ENCODE measurements at regions not wholly inside any gene's neighbourhood (a gene's known extent, or its start where the extent isn't known, plus 50 kb on each side); places are given as distances from the start of the nearest gene placed in this dataset.

GRCh38 chr13:107852072-107852471 is 363.3 kb downstream of the LIG4 start:
- Histone ChIP-seq H3K27me3 (ENCODE audit: control insufficient read depth in 1 of 2, insufficient read depth in 2 of 2, low read length in 2 of 2) (no peaks in the 10 kb centered on the region), H3K9ac (ENCODE audit: low read depth in 1 of 2, low read length in 2 of 2) (no peak overlapping the region), H3K9me3 (ENCODE audit: control insufficient read depth in 1 of 2, low read length in 2 of 2) (no peaks in the 10 kb centered on the region), H3K4me3 (ENCODE audit: low read depth in 1 of 2, low read length in 2 of 2) (no peak overlapping the region), H3K4me1 (ENCODE audit: control insufficient read depth in 1 of 2, insufficient read depth in 2 of 2, low read length in 2 of 2) (no peaks in the 10 kb centered on the region), H3K36me3 (ENCODE audit: control insufficient read depth in 1 of 2, insufficient read depth in 2 of 2, low read length in 2 of 2) (no peaks in the 10 kb centered on the region), H3K27ac (ENCODE audit: low read depth, low read length) (no peak overlapping the region)

- H3K4me1 ChIP-seq (ENCODE audit: control insufficient read depth in 1 of 2, insufficient read depth in 2 of 2, low read length in 2 of 2): no peaks in the 10 kb centered on the region
- H3K27me3 ChIP-seq (ENCODE audit: control insufficient read depth in 1 of 2, insufficient read depth in 2 of 2, low read length in 2 of 2): no peaks in the 10 kb centered on the region
- no peaks in the 10 kb centered on the region for H3K36me3 ChIP-seq (ENCODE audit: control insufficient read depth in 1 of 2, insufficient read depth in 2 of 2, low read length in 2 of 2)
- no peak overlapping the region for H3K4me3 ChIP-seq (ENCODE audit: low read depth in 1 of 2, low read length in 2 of 2)
- no peak overlapping the region for H3K27ac ChIP-seq (ENCODE audit: low read depth, low read length)
- no peaks in the 10 kb centered on the region for H3K9me3 ChIP-seq (ENCODE audit: control insufficient read depth in 1 of 2, low read length in 2 of 2)
- H3K9ac ChIP-seq (ENCODE audit: low read depth in 1 of 2, low read length in 2 of 2): no peak overlapping the region
Observed at GRCh38 chr13:107851670-107852069, 363.7 kb downstream of the LIG4 start.

- no peaks in the 10 kb centered on the region for H3K36me3 ChIP-seq (ENCODE audit: control insufficient read depth in 1 of 2, insufficient read depth in 2 of 2, low read length in 2 of 2)
- no peaks in the 10 kb centered on the region for H3K27me3 ChIP-seq (ENCODE audit: control insufficient read depth in 1 of 2, insufficient read depth in 2 of 2, low read length in 2 of 2)
- H3K4me1 ChIP-seq (ENCODE audit: control insufficient read depth in 1 of 2, insufficient read depth in 2 of 2, low read length in 2 of 2): no peaks in the 10 kb centered on the region
- no peaks in the 10 kb centered on the region for H3K9me3 ChIP-seq (ENCODE audit: control insufficient read depth in 1 of 2, low read length in 2 of 2)
- no peak overlapping the region for H3K4me3 ChIP-seq (ENCODE audit: low read depth in 1 of 2, low read length in 2 of 2)
- no peak overlapping the region for H3K27ac ChIP-seq (ENCODE audit: low read depth, low read length)
- H3K9ac ChIP-seq (ENCODE audit: low read depth in 1 of 2, low read length in 2 of 2): no peak overlapping the region
Observed at GRCh38 chr13:107847406-107847805, 367.9 kb downstream of the LIG4 start.

- H3K9me3 ChIP-seq (ENCODE audit: control insufficient read depth in 1 of 2, low read length in 2 of 2): no peaks in the 10 kb centered on the region
- H3K27me3 ChIP-seq (ENCODE audit: control insufficient read depth in 1 of 2, insufficient read depth in 2 of 2, low read length in 2 of 2): no peaks in the 10 kb centered on the region
- no peaks in the 10 kb centered on the region for H3K4me1 ChIP-seq (ENCODE audit: control insufficient read depth in 1 of 2, insufficient read depth in 2 of 2, low read length in 2 of 2)
- no peak overlapping the region for H3K4me3 ChIP-seq (ENCODE audit: low read depth in 1 of 2, low read length in 2 of 2)
- no peak overlapping the region for H3K27ac ChIP-seq (ENCODE audit: low read depth, low read length)
- H3K36me3 ChIP-seq (ENCODE audit: control insufficient read depth in 1 of 2, insufficient read depth in 2 of 2, low read length in 2 of 2): no peaks in the 10 kb centered on the region
- no peak overlapping the region for H3K9ac ChIP-seq (ENCODE audit: low read depth in 1 of 2, low read length in 2 of 2)
Observed at GRCh38 chr13:107846642-107847041, 368.7 kb downstream of the LIG4 start.

GRCh38 chr13:107845911-107846310 is 369.4 kb downstream of the LIG4 start:
- H3K27ac ChIP-seq (ENCODE audit: low read depth, low read length): no peak overlapping the region
- no peaks in the 10 kb centered on the region for H3K9me3 ChIP-seq (ENCODE audit: control insufficient read depth in 1 of 2, low read length in 2 of 2)
- no peak overlapping the region for H3K4me3 ChIP-seq (ENCODE audit: low read depth in 1 of 2, low read length in 2 of 2)
- H3K36me3 ChIP-seq (ENCODE audit: control insufficient read depth in 1 of 2, insufficient read depth in 2 of 2, low read length in 2 of 2): no peaks in the 10 kb centered on the region
- H3K4me1 ChIP-seq (ENCODE audit: control insufficient read depth in 1 of 2, insufficient read depth in 2 of 2, low read length in 2 of 2): no peaks in the 10 kb centered on the region
- no peak overlapping the region for H3K9ac ChIP-seq (ENCODE audit: low read depth in 1 of 2, low read length in 2 of 2)
- H3K27me3 ChIP-seq (ENCODE audit: control insufficient read depth in 1 of 2, insufficient read depth in 2 of 2, low read length in 2 of 2): no peaks in the 10 kb centered on the region

GRCh38 chr13:107843681-107844080 is 371.7 kb downstream of the LIG4 start:
- H3K9ac ChIP-seq (ENCODE audit: low read depth in 1 of 2, low read length in 2 of 2): no peak overlapping the region
- H3K9me3 ChIP-seq (ENCODE audit: control insufficient read depth in 1 of 2, low read length in 2 of 2): no peaks in the 10 kb centered on the region
- no peak overlapping the region for H3K27ac ChIP-seq (ENCODE audit: low read depth, low read length)

GRCh38 chr13:107843281-107843680 is 372.1 kb downstream of the LIG4 start:
- no peak overlapping the region for H3K27ac ChIP-seq (ENCODE audit: low read depth, low read length)
- H3K9ac ChIP-seq (ENCODE audit: low read depth in 1 of 2, low read length in 2 of 2): no peak overlapping the region
- H3K4me1 ChIP-seq (ENCODE audit: control insufficient read depth in 1 of 2, insufficient read depth in 2 of 2, low read length in 2 of 2): no peaks in the 10 kb centered on the region
- no peak overlapping the region for H3K4me3 ChIP-seq (ENCODE audit: low read depth in 1 of 2, low read length in 2 of 2)
- H3K9me3 ChIP-seq (ENCODE audit: control insufficient read depth in 1 of 2, low read length in 2 of 2): no peaks in the 10 kb centered on the region
- no peaks in the 10 kb centered on the region for H3K36me3 ChIP-seq (ENCODE audit: control insufficient read depth in 1 of 2, insufficient read depth in 2 of 2, low read length in 2 of 2)
- no peaks in the 10 kb centered on the region for H3K27me3 ChIP-seq (ENCODE audit: control insufficient read depth in 1 of 2, insufficient read depth in 2 of 2, low read length in 2 of 2)

More at GRCh38 chr13:107843681-107844080, 371.7 kb downstream of the LIG4 start:
- Histone ChIP-seq H3K27me3 (ENCODE audit: control insufficient read depth in 1 of 2, insufficient read depth in 2 of 2, low read length in 2 of 2) (no peaks in the 10 kb centered on the region), H3K4me1 (ENCODE audit: control insufficient read depth in 1 of 2, insufficient read depth in 2 of 2, low read length in 2 of 2) (no peaks in the 10 kb centered on the region), H3K4me3 (ENCODE audit: low read depth in 1 of 2, low read length in 2 of 2) (no peak overlapping the region), H3K36me3 (ENCODE audit: control insufficient read depth in 1 of 2, insufficient read depth in 2 of 2, low read length in 2 of 2) (no peaks in the 10 kb centered on the region)

DNA sequence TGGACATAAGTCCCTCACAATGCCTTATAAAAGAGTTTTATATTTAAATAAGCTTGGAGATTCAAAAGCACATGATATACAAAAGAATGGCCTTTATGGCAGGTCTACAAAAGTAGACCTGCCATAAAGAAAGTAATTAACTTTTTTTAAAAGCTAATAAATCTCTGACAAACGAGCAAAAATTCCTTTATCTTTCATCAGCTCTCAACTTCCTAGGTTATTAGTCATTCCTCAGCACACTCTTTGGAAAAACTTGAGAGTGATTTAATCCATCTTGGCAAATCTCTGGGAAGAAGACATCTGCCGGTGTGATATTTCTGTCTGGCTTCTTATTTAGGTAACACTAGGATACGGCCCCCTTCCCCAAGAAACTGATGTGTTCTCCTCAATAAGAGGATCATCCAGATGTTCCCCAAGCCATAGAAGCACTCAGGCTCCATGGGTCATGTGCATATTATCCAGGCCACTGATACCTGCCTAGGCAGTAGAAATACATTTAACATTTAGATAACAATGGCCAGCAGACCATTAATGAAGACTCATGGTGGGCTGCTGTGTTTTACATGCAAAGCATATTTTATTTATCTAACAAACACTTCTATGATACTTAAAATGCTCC is 372.7 kb downstream of the LIG4 start:
- no peak overlapping the region for H3K27ac ChIP-seq (ENCODE audit: low read depth, low read length)
- no peaks in the 10 kb centered on the region for H3K36me3 ChIP-seq (ENCODE audit: control insufficient read depth in 1 of 2, insufficient read depth in 2 of 2, low read length in 2 of 2)
- H3K4me1 ChIP-seq (ENCODE audit: control insufficient read depth in 1 of 2, insufficient read depth in 2 of 2, low read length in 2 of 2): no peaks in the 10 kb centered on the region
- H3K4me3 ChIP-seq (ENCODE audit: low read depth in 1 of 2, low read length in 2 of 2): no peak overlapping the region
- no peaks in the 10 kb centered on the region for H3K9me3 ChIP-seq (ENCODE audit: control insufficient read depth in 1 of 2, low read length in 2 of 2)
- no peaks in the 10 kb centered on the region for H3K27me3 ChIP-seq (ENCODE audit: control insufficient read depth in 1 of 2, insufficient read depth in 2 of 2, low read length in 2 of 2)
- no peak overlapping the region for H3K9ac ChIP-seq (ENCODE audit: low read depth in 1 of 2, low read length in 2 of 2)

GRCh38 chr13:107838588-107839161 is 376.7 kb downstream of the LIG4 start:
- Histone ChIP-seq H3K9me3 (ENCODE audit: control insufficient read depth in 1 of 2, low read length in 2 of 2) (no peaks in the 10 kb centered on the region), H3K9ac (ENCODE audit: low read depth in 1 of 2, low read length in 2 of 2) (no peak overlapping the region), H3K4me1 (ENCODE audit: control insufficient read depth in 1 of 2, insufficient read depth in 2 of 2, low read length in 2 of 2) (no peaks in the 10 kb centered on the region), H3K27me3 (ENCODE audit: control insufficient read depth in 1 of 2, insufficient read depth in 2 of 2, low read length in 2 of 2) (no peaks in the 10 kb centered on the region), H3K36me3 (ENCODE audit: control insufficient read depth in 1 of 2, insufficient read depth in 2 of 2, low read length in 2 of 2) (no peaks in the 10 kb centered on the region), H3K27ac (ENCODE audit: low read depth, low read length) (no peak overlapping the region), H3K4me3 (ENCODE audit: low read depth in 1 of 2, low read length in 2 of 2) (no peak overlapping the region)

GRCh38 chr13:107836685-107837084 is 378.7 kb downstream of the LIG4 start:
- Histone ChIP-seq H3K4me1 (ENCODE audit: control insufficient read depth in 1 of 2, insufficient read depth in 2 of 2, low read length in 2 of 2) (no peaks in the 10 kb centered on the region), H3K27me3 (ENCODE audit: control insufficient read depth in 1 of 2, insufficient read depth in 2 of 2, low read length in 2 of 2) (no peaks in the 10 kb centered on the region), H3K27ac (ENCODE audit: low read depth, low read length) (no peak overlapping the region), H3K36me3 (ENCODE audit: control insufficient read depth in 1 of 2, insufficient read depth in 2 of 2, low read length in 2 of 2) (no peaks in the 10 kb centered on the region), H3K4me3 (ENCODE audit: low read depth in 1 of 2, low read length in 2 of 2) (no peak overlapping the region), H3K9ac (ENCODE audit: low read depth in 1 of 2, low read length in 2 of 2) (no peak overlapping the region), H3K9me3 (ENCODE audit: control insufficient read depth in 1 of 2, low read length in 2 of 2) (no peaks in the 10 kb centered on the region)

All from duodenal mucosa (tissue), 2 donors.